Epidermal melanocyte (primary cell): ENCODE measurements at regions not wholly inside any gene's neighbourhood (a gene's known extent, or its start where the extent isn't known, plus 50 kb on each side); places are given as distances from the start of the nearest gene placed in this dataset.
"Not testable (repeated sequence)": the region's sequence is repeated elsewhere in the genome, so short reads cannot be mapped to it uniquely, and the experiment has no call there.

Experiments used
- DNase-seq: peaks from one replicate; pipeline ENCODE4 v3.0.0; 2011; ENCODE audit warnings: low spot score; ENCODE audit not compliant: insufficient read length

DNA sequence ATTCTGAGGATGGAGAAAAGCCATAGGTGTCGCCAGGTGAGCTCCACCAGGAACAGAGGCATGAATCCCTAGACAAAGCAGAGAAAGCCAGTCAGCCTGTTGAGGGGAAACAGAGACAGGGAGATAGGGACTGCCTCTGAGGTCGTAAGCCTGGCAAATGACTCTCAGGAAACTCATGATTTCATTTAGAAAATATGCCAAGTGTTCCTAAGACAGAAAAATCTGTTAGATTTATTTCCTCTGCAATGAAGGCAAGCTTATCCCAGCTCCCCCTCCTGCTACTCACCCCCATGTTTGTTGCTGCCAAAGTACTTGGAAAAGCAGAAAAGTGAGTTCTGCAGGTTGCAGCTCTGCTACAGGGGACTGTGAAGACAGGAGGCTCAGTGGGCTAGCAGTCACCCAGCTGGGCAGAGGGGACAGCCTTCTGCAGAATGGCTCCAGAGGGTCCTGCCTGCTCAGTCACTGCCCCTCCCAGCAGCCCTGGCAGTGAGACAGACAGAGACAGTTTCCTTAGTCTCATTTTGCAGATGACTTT, 184.3 kb downstream of the ADRA2A start:
- no peak for DNase-seq

DNA sequence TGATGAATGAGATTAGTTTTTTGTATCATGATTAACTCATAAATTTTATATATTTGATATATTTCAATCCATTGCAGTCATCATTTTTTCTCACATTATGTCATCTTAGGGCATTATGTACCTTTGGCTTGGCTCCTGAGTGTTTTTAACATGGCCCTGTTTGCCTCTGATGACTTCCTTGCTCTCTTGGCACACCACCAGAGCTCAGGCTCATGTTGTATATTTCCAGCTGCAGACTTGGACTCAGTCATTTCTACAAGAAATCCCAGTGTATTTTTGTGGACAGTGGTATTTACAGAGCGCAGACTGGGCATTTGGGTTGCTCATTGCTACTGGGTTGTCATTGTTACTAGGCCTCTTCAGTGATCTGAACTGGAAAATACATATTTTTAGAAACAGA, 188.5 kb downstream of the ADRA2A start:
- DNase-seq: no peak

DNA sequence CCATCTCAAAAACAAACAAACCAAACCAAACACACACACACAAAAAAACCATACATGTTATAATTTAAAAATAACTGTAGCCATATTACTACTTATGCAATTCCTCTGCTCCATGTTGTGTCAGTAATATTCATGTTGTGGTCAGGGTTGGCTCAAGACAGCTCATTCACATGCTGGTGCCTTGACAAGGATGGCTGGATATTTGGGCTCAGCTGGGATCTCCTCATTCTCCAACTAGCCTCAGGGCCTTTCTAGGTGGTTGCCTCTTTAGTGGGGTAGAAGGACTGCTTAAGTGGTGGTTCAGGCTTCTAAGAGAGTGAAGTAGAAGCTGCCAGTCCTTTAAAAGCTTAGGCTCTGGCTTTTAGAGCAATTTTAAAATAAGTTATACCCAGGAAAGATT, 189.3 kb downstream of the ADRA2A start:
- DNase-seq: no peak

DNA sequence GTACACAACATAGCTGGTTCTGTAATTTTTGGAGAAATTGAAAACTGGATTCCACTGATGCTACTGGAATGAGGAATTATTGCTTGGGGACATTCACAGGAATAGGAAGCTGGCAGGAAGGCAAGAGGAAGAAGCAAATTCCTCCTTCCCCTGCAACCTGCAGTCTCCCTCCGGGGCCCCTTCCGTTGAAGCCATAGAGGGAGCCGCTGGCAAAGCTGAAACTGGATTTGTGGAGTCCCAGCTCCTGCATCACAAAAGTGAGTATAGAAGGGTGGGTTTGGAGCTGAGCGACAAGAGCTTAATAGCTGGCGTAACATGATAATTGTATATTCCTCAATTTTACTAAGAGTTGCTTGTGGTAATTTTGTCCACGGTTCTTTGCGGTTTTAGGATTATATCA, 190.8 kb downstream of the ADRA2A start:
- DNase-seq: no peak

DNA sequence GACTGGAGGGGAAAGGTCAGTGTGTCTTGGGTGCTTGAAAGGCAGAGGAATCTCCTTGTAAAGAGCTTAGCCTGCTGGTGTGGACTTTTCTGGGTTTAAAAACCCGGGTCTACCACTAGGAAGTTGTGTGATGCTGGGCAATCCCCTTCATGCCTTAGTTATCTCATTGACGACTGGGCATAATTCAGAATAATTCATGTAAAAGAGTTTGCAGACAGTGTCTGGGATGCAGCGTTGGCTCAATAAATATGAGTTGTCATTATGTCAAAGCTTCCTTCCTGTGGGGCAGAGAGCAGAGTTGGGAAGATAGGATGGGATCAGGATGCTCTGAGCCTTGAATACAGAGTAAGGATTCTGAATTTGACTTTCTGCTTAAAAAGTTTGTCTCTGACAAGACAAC, 196.4 kb downstream of the ADRA2A start:
- no peak for DNase-seq

DNA sequence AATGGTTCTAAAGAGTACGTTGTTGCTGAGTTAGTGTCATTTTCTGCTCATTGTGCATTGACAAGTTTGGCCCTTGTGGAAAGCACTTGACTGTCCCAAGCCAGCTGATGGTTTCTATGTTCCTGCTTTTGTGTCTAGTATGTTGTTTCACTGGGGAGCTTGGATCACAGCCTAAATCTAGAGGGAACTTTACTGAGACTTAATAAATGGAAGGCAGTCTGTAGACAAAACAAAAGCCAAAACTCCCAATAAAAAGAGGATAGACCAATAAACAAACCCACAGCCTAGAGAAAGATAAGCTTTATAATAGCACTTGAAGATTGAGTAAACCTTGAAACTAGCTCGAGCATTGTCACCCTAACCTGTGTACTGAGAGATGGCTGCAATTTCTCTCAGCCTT, 196.8 kb downstream of the ADRA2A start:
- DNase-seq: no peak

DNA sequence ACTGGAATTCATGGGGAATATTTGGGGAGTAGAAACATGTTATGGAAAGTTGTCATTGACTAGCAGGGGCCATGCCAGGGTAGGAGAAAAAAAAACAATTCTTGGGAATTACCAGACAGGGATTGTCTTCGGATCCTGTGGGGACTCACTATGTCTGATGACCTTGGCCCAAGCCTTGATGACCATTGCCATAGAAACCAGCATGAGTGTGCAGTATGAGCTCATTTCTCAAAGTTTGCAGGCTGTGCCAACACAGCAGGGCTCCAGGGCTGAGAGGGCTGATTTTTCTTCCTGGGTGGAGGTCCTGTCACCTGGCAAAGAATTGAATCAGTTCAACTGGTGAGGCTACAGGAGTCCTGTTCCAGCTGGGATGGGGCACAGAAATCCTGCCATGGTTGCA, 198.3 kb downstream of the ADRA2A start:
- DNase-seq: no peak

DNA sequence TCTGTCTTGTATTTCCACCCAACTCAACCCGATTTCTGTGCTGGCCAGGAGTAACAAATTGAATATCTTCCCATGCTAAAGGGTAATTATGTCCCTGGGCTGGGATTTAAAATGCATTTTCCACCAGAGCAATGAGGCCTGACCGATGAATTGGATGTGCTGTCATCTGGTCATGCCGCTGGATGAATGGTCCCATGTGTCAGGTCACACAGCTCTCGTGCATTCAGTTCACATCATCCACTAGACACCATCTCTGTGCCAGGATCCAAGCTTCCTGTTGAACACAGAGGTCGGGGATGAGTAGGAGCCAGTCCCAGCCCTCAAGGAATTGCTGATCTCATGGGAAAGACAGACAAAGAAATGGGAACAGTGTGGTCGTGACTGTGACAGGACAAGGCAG, 200.8 kb downstream of the ADRA2A start:
- DNase-seq: no peak

DNA sequence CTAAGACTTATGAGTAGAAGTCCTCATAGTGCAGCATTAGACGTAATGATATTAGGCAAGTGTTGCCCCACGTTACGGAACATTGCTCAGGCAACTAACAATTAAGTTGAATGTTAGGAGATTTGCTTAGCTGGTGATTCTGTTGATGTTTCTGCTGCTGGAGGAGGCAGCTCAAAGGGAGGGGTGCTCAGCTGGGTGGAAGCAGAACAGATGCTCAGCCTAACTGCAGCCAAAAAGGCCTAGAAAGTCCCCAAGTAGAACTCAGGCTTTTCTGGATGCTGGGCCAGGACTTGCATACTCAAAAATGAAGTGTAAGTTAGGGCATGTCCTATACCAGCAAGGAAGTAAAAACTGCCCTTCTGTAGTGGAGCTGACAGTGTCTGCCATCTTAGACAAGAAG, 201.4 kb downstream of the ADRA2A start:
- DNase-seq: no peak

DNA sequence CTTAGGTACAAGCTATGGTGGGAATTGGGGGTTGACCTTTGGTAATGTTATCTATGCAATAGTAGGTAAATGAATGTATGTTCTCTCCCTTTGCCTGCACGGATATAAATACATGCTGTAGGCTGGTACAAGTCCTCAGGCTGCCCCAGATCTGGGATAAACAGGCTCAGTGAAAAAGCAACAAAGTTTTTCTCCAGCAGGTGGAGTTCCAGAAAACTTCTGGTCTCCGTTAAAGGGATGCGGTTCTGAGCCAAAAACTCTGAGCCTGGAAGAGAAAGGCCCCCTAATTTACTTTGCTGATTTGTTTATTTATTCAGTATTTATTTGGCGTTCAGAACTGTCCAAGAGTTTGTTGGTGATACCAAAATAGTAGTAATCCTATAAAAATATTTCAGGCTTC, 204.7 kb downstream of the ADRA2A start:
- DNase-seq: no peak

DNA sequence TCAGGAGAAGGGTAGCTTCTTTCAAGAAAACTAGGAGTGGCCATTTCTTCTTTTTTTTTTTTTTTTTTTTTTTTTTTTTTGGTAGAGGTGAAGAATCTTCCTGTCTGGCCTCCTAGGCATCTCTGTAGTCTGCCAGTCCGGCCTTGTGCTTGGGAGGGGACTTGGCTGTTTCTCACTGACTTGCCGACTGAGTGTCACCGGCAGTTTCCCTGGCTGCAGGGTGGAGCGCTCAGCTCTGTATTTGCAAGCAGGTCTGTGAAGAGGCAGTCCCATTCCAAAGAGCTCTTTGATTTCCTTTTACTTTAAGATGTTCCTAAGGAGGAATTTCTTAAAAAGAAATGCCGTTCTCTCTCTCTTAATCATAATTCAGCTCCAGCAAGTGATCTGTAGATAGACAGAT, 212.6 kb downstream of the ADRA2A start:
- DNase-seq: no peak

DNA sequence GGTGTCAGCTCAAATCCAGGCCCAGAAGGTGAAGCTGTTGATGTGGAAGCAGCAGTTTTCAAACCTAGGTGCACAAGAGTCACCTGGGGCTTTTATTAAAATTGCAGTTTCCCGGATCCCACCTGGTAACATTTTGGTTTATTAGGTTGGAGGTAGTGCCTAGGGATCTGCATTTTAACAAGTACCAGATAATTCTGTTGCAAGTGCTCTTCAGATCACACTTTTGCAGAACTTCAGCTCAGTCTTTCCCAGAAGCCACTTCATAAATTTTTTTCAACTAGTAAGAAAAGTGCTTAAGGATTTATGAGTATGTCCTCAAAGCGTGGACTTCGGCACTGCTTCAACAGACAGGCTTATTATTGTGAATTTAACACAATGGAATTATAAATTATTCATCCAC, 213.8 kb downstream of the ADRA2A start:
- DNase-seq: no peak

DNA sequence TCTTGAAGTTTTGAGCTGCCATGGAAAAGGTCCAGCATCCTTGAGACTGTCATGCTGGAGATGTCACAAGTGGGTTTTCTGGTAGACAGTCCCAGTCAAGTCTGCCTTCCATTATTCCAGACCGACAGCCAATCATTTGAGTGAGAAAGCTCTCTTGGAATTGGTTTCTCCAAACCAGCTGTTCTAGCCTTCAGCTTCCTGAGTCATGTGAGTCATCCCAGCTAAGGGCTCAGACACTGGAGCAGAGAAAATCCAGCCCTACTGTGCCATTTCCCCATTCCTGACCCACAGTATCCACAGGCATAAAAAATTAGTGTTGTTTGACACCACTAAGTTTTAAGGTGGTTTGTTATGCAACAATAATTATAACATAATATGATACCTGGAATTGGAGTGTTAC, 219.0 kb downstream of the ADRA2A start:
- DNase-seq: no peak

DNA sequence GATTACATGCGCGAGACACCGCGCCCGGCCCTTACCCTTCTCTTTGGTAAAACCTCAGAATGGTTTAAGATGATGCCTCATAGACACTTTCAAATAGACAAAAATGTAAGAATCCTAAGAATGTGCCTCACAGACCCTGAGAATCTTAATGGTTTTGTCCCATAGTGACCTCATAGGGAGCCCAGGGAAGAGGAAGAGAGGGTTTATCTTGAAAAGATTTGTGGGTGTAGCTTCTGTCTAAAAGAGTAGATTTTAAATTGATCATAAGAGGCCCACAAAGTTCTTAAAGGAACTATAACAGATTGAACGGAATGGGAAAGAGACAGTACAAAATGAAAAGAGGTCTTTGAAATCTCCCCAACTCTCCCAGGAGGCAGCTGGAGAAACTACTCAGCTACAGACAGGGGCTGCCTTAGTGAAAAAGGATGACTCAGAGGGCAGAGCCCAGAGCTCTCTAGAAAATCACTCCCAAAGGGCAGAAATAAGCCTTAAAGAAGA, 220.6 kb downstream of the ADRA2A start:
- no peak for DNase-seq

DNA sequence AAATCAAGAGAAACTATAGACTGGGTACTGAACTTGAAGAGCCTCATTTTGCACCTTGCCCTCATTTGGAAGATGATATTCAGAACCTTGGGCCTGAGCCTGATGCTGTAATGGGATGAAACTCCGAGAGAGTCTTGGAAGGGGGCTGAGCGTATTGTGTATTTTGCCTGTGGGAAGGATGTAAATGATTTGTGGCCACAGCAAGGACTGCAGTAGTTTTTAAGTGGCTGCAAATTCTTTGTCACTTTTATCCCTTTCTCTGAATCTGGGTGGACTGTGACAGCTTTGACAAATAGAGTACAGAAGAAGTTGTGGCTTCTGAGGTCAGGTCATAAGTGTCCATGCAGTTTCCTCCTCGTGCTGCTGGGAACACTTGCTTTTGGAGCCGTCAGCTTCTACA, 221.2 kb downstream of the ADRA2A start:
- DNase-seq: no peak

DNA sequence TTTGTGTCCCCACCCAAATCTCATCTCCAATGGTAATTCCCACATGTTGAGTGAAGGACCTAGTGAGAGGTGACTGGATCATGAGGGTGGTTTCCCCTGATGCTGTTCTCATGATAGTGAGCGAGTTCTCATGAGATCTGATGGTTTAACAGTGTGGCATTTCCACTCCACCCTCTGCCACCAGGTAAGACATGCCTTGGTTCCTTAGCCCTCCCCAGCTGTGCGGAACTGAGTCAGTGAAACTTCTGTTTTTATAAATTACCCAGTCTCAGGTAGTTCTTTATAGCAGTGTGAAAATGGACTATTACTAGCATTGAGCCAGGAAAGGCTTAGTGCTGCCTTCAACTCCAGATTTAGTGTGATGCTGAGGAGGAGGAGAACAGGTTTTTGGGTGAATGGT, 222.2 kb downstream of the ADRA2A start:
- DNase-seq: no peak

DNA sequence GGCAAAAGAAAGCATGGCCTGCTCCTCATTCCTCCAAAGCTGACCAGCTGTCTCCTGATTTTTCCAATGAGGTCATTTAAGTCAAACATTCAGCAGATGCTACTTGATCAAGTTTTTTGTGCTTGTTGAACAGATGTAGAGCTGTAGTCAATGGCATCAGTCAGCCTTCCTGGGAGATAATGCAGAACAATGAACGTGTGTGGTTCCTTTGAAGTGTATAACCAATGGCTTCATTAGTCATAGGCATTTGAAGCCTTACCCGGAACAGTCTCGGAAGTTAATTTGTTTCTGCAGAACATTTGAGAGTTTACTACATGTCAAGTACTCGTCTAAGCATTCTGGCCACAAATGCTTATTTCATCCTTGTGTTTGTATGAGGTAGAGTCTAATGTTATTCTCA, 227.1 kb downstream of the ADRA2A start:
- DNase-seq: no peak

DNA sequence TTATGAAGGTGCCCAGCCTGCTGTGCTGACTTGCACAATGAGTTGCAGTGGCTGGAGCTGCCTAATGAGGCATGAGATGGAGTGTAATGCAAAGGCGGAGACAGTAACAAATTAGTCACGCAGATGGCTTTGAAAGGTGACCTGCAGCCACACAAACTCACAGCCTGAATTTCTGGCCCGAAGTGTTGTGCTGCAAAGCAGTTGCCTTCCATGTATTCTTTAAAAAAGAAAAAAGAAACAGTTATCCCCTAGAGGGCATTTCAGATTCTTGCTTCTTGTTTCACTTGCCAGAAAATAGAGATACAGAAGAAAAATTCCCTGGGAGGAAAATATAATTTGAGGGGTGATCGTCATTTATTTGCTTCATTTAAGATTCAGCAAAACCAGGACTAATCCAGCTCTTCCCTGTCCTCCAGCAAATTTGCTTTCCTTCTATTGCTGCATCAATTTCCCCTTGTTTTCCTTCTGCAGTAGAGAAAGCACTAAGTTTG, 239.9 kb downstream of the ADRA2A start:
- no peak for DNase-seq

DNA sequence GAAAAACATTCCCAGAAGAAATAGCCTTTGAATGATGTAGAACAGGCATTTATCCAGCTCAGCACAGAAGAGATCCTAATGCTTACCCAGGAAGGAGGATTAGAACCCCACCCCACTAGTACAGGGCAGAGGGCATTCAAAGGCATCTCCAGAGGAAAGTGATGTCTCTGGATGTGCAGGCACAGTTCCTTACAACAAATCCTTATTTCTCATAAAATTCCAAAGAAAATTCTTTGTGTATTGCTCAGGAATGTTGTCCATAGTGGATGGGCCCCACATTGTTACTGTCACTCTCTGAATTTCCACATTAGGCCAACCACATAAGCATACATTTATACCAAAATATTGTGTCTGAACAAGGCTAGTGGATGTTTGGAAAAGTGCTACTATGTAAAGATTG, 243.0 kb downstream of the ADRA2A start:
- no peak for DNase-seq

DNA sequence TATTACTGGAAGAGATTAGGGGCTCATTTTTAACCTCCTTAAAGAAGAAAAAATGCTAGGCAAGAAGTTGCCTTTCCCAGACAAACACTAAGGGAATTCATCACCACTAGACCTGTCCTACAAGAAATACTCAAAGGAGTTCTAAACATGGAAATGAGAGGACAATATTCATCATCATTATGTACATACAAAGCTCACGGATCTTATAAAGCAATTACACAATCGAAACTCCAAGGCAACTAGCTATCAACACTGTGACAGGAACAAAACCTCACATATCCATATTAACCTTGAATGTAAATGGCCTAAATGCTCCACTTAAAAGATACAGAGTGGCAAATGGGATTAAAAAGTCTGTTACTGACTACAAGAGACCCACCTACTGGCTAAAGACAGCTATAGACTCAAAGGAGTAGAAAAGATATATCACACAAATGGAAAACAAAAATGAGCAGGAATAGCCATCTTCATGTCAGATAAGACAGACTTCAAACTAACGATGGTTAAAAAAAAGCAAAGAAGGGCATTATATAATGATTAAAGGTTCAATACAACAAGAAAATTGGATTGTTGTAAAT, 246.6 kb downstream of the ADRA2A start:
- no peak for DNase-seq

DNA sequence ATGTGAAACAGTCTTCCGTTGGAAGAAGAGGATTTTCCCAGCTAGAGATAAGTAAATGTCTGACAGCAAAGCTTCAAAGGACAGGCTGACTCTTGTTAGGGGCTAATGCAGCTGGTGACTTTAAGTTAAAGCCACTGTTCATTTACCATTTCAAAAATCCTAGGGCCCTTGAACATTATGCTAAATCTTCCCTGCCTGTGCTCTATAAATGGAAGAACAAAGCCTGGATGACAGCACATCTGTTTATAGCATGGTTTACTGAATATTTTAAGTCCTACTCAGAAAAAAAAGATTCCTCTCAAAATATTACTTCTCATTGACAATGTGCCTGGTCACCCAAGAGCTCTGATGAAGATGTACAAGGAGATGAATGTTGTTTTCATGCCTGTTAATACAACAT, 255.3 kb downstream of the ADRA2A start:
- DNase-seq: not testable (repeated sequence)

DNA sequence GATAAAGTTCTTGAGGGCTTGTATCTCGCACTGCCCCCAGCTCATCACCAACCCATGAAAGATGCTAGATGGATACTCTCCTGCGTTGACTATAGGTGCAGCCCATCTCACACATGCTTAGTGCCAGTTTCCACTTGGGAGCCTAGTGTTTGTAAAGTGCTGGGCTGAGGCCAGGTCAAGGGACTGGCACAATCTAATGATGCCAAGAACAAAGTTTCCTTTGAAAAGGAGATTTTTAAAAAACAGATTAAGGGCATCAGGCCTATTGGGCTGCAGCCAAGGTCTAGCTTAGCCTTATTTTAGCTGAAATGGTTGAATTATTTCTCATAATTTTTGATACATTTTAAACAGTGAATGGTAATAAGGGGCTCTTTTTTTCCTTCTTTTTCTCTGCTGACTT, 259.0 kb downstream of the ADRA2A start:
- DNase-seq: no peak

DNA sequence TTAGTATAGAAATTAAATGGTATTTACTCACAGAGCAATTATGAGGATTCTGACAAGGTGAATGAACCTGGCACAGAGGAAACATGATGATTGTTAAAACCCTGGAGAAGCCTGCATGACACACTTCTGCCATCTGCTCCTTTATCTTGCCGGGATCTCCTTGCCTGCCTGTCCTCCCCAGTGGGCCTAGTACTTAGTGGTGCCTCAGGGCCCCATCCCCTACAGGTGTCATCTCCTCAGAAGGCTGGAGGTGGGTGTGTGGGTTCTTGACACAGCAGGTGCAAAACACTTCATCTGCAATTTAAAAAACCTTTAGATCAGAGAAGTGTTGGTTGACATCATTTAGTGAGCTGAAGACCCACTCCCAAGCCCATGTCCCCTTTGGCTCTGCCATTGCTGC, 261.2 kb downstream of the ADRA2A start:
- DNase-seq: no peak

DNA sequence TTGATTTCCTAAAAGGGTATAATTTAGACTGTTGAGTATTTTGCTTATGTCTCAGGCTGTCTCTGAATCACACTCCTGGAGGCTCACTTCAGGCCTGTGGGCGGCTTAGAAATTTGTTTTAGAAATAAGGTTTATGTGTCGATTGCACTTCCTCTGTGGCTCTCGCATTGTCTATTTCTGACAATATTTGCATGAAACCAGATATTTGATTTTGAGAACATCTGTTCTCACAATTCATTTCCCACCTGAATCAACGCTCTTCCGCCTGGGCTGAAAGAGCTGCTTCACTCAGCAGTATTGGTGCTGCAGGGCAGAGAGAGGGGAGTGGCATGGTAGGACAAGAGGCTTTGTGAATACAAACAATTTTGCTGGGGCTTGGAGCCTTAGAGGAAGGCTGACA, 262.0 kb downstream of the ADRA2A start:
- no peak for DNase-seq
